DMS53 (cell line): ENCODE measurements at regions not wholly inside any gene's neighbourhood (a gene's known extent, or its start where the extent isn't known, plus 50 kb on each side); places are given as distances from the start of the nearest gene placed in this dataset.

ENCODE experiments used
- DNase-seq: peaks from one replicate; lab custom pipeline; 2025; lab: John Stamatoyannopoulos, UW

GRCh38 chr5:144060598-144060997, 109.9 kb downstream of the YIPF5 start:
- DNase-seq, result no peak

DNA sequence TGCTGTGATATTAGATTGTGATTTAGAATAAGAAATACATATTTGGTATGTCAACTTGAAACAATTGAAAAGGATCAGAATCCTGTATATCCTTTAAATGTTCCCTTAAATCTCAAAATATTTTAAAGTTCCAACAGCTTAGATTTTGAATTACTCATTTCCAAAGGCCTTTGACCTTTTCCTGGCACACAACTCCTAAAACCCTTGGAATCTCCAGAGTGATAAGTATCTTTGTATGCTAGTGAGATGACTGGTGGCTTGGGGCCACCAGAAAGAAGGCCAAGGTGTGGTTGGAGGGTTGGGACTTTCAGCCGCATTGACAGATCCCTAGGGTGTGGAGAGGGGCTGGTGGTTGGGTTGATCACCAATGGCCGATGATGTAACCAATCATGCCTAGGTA, 104.7 kb downstream of the YIPF5 start:
- no peak for DNase-seq

- no peak for DNase-seq
These were observed 97.9 kb downstream of the YIPF5 start for GRCh38 chr5:144072518-144072927.

GRCh38 chr5:144076521-144077083, 93.9 kb downstream of the YIPF5 start:
- DNase-seq, result no peak

DNA sequence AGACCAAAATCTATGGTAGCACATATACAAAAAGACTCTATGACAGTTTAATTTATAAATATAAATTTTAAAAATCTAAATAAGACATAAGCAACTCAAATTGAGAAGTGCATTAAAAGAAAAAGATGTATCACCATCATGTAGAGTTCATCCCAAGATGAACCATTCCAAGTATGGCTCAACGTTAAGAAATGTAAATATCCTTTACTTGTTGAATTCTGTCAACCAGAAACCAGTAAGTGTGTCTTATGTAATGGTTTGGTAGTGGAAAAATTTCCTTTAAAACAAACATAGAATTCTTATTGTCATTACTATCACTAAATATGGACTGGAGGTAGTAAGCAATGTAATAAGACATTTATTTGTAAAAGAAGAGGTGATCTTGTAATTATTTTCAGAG, 87.3 kb downstream of the YIPF5 start:
- no peak for DNase-seq

DNA sequence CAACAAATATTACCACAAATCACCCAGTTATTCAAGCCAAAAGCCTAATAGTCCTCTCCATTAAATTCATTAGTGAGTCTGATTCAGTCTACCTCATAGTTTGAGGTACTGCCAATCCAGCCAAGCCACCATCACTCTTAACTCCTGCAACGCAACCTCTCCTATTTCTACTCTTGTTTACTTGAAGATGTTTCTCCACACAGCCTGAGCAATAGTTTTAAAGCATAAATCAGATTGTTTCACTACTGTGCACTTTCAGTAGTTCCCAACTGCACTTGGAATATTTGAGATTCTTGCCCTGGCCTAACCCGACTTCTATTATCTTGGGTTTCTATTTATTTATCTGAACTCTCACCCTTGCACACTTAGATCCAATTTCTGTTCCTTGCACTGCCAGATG, 85.5 kb downstream of the YIPF5 start:
- DNase-seq, result no peak

- DNase-seq, result no peak
These were observed 85.1 kb downstream of the YIPF5 start for GRCh38 chr5:144085381-144085780.

DNA sequence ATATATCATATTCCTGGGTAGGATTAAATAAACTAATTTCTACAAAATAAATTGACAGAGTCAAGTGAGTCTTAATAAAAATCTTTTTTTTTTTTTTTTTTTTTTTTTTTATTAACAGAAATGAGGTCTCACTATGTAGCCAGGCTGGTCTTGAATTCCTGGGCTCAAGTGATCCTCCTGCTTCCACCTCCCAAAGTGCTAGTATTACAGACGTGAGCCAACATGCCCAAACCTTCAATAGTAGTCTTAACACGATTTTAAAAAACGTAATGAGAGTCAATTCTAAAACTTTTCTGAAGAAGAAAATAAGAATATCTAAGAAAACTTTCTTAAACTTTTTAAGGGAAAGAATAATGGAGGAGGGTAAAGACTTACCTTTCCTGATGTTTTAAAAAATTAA, 84.2 kb downstream of the YIPF5 start:
- DNase-seq, result no peak

- DNase-seq, result no peak
These were observed 82.9 kb downstream of the YIPF5 start for GRCh38 chr5:144087576-144087975.

DNA sequence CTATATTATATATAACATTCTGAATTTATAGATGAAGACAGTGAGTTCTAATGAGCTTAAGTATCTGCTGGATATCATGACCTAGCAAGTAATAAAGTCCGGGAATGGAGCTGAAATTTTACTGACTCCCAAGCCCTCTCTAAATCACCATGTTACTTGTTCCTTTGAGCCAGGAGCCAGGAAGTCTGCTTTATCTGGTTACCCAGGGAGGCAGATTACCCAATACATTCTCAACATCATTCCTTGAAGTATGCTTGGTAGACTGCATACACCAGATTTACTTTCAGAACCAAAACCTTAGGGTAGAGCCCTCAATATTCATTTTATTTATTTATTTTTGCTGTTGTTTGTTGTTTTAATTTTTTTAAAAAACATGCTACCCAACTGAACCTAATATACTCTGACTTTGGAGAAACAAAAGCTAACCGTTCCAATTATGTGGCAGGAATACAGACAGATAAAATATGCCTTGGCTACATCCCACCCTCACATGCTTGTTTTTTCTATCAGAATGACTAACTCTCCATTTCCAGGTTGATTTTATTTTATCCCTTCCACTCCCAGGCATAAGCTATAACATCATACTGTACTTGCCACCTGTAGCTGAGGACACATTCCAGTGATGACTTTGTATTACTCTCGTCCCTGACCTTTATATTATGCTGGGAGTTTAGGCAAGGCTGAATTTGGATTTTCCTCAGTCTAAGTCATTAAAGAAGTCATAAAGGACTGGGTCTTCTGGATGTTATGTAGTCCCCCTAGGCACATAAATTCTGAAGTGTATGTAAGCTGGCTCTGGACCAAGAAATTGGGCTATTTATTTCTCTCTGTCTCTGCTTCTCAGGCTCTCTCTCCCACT, 82.0 kb downstream of the YIPF5 start:
- DNase-seq, result no peak

DNA sequence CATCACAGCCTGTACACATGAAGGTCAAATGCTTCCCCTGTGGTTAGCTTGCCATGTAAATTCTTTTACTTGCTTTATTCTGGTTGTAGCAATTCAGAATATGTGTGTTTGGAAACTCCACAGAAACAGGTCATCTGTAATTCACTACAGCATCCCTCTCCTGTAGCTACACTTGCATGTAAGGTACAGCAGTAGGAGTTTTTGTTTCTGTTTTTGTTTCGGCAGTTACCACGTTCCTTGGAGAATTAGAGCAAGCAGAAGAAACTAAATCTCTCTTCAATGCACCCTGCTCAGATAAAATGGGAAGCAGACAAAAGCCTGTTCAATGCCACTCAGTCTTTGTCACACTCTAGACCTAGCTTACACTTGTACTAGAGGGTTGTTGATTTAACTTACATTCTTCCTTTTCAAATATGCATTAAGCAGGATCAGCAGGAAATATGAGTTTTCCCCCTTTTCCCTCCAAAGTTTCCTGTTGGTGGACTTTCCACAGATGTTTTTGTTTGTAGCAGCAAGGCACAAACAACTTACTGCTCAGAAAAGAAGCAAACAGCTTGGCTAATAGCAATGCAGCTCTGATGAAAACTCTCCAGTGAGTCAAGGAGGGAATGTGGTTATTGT, 80.9 kb downstream of the YIPF5 start:
- DNase-seq, result peak; percentile 14

- DNase-seq, result peak; percentile 11
These were observed 78.0 kb downstream of the YIPF5 start for GRCh38 chr5:144092508-144092907.

DNA sequence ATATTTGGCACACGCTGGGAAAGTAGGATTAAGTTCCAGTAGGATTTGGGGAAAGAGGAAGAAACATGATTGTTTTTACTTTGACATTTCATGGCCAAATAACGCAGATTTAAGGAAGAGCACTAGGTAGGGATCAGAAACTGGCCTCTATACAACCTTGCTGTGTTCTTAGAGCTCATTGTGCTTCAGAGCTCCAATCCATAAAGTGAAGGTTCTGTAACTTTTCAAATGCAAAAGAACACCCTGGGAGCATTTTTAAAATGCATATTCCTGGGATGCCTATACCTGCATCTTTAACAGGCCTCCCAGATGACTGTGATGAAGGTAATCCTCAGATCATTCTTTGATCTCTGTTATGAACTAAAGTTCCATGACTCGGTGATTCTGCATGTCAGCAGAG, 77.1 kb downstream of the YIPF5 start:
- no peak for DNase-seq

DNA sequence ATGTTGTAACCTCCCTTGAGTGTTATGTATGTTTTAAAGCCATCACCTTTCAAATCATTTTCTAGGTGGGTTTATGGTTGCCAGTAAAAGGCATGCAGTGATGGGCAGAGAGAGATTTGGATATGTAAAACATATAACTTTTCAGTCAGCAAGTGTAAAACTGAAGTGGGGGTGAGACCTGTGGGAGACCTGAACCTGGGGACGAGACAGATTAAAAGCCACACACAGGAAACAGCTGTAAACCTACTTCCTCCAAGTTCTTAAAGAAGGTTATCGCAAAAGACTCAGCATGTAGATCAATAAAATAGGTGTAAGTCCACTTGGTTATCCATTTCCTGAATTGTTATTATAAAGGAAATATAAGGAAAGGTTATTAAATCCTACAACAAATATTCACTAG, 76.6 kb downstream of the YIPF5 start:
- no peak for DNase-seq

- no peak for DNase-seq
These were observed 69.8 kb downstream of the YIPF5 start for GRCh38 chr5:144100702-144101101.

DNA sequence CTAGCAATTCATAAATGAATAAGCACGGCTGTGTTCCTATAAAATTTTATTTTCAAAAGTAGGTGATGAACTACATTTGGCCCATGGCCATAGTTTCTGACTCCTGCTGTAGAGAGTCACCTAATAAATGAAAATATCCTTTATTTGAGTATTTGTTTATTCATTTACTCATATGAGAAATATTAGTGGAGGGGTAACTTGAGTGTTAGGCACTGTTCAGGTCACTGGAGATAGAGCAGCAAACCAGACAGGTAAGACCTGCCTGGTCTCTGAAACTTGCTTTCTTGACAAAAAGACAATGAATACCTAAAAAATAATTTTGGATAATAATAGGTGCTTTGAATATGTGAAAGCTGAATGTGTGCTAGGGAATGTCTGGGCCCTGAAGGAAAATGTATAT, 68.8 kb downstream of the YIPF5 start:
- no peak for DNase-seq

DNA sequence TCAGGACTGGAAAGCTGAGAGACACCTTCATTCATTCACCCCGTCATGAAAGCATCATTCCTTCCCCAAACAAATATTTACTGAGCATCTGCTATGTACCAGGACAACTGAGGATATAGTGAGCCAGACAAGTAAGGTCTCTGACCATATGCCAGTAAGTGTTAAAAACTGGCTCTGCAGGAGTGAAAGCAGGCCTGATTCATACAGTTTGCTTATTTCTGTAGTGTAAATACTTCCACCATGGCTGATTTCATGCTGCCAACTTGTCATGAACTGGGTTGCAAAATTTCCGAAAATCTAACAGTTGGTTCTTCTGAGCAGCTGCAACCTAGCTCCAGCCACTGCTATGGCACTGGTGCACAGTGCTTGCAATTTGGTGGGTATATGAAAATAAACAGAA, 68.1 kb downstream of the YIPF5 start:
- DNase-seq, result peak; percentile 6

GRCh38 chr5:144102979-144103378, 67.5 kb downstream of the YIPF5 start:
- no peak for DNase-seq

DNA sequence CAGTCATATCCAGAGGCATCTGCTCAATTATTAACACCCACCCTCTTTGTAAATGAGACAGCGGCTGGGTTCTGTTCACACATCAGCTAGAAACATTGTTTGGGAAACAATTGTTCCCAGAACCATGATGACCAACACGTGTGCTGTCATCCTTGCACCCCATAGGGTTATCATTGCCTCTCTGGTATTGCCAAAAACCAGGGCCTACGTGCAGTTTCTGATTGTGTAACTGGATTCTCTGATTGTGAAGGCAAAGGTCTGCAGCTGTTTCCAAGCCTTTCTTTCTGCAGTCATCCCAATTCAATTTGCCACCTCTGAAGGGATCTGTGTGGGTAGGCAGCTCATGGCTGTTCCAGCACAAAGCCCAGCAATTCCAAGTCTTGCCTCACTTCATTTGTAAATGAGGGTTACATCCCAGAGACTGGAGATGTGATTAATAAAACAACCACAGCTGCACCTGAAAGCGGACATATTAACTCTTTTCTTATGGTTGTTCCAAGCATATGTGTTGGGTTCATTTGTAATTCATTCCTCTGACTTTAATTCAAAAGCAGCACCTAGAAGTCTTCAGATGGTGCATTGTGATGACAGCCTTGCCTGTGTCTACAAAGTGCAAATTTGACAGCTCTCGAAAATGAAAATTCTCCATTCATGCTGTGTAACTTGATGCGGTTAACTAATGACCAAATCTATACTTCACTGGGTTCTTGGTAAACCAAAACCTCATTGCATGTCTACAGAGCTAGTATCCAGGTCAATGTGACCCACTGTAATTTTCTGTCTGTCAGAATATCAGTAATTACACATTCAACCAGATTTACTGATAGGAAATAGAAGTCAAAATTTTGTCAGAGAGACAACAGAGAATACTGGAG, 66.6 kb downstream of the YIPF5 start:
- no peak for DNase-seq

- DNase-seq, result no peak
These were observed 65.1 kb downstream of the YIPF5 start for GRCh38 chr5:144105371-144105770.

DNA sequence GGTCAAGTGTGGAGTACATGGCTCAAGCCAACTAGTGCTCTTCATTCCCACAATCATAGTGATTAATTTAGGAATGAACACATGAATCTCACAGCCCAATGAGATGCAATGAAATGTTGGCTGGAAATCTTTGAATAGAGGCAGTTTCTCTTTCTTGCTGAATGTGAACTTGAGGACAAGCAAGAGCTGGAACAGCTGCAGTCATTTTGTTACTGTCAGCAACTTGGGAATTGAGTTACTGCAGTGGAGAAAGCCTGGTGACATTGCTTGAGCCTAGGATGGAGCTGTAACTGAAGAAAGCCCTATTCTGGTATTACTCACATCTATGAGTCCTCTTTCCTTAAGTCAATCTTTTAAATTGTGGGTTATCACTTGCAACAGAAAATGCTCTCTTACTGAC, 62.3 kb downstream of the YIPF5 start:
- DNase-seq, result no peak
